Epithelial cell of esophagus (primary cell): ENCODE measurements at regions not wholly inside any gene's neighbourhood (a gene's known extent, or its start where the extent isn't known, plus 50 kb on each side); places are given as distances from the start of the nearest gene placed in this dataset.

Experiments used
- DNase-seq: peaks from one replicate; pipeline ENCODE4 v3.0.0; 2010; ENCODE audit warnings: low read depth
- H3K4me3 ChIP-seq: 2 replicates; pipeline ENCODE4 v1.5.1; 2011; ENCODE audit warnings: mild to moderate bottlenecking, low read length, control low read depth
- TF ChIP-seq, protein P1 (sequence below): IDR thresholded peaks from 2 replicates; pipeline ENCODE4 v1.5.1; 2011; ENCODE audit warnings: low read depth, mild to moderate bottlenecking, low read length, control low read depth, inconsistent platforms; ENCODE audit not compliant: insufficient read depth; ENCODE audit errors: missing control alignments

DNA sequence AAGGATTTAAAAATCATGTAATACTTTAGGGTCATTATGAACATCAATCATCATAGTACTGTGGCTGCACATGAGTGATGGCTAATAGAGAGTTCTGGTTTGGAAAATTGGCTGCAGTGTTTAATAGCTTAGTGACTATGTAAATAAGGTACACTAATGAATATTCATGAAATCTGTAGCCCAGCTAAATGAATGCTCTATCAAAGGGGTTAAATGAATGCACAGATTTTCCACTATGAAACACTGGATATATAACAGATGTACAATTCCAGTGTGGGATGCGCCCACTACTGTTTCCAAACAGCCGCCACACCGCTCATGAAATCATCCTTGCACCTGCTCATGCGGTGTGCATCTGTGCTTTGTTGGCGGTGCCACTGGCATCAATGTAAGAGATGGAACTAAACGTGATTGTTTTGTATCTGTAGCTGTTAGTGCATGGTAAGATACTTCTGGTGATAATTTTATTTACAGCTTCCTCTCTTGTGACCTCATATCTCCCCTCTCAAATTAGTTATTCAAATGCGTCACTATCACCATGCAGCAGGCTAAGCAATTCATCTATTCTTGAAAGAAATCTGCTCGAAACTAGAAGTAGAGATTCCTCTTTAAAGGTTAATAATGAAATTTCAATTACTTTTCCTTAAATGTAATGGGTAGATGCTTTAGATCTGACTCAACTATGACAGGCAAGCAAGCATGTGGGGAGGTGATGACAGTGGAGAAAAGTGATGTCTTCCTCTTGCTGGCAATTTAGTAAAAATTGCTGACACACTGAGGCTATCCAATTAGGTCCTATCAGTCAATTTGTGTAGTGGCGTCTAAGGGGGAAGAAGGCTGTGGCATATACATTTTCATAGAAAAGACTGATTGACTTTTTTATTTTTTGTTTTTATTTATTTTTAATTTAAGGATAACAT lies 433.6 kb downstream of the AEBP2 start:
- TF ChIP-seq, protein P1, sequence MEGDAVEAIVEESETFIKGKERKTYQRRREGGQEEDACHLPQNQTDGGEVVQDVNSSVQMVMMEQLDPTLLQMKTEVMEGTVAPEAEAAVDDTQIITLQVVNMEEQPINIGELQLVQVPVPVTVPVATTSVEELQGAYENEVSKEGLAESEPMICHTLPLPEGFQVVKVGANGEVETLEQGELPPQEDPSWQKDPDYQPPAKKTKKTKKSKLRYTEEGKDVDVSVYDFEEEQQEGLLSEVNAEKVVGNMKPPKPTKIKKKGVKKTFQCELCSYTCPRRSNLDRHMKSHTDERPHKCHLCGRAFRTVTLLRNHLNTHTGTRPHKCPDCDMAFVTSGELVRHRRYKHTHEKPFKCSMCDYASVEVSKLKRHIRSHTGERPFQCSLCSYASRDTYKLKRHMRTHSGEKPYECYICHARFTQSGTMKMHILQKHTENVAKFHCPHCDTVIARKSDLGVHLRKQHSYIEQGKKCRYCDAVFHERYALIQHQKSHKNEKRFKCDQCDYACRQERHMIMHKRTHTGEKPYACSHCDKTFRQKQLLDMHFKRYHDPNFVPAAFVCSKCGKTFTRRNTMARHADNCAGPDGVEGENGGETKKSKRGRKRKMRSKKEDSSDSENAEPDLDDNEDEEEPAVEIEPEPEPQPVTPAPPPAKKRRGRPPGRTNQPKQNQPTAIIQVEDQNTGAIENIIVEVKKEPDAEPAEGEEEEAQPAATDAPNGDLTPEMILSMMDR = no peak
- DNase-seq = no peak
- H3K4me3 ChIP-seq = no peak overlapping the region

DNA sequence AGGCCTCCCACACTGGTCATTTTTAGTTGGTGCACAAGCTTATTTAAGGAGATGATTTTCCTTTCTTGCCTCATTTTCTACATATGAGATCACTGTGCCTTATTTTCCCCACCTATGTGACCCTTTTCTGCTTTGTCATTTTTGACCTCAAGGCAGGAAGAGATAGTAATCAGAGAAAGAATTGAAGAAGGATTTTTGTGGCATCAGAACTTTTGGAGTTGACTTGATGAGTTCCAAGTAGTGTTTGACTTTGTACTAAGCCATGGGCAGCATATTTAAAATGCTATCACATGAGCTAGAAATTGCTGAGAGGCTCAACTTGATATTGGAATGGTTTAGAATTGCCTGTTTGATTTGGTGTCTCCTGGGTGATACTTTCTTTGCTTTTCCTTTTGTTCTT lies 440.8 kb downstream of the AEBP2 start:
- H3K4me3 ChIP-seq = no peak overlapping the region
- DNase-seq = no peak

DNA sequence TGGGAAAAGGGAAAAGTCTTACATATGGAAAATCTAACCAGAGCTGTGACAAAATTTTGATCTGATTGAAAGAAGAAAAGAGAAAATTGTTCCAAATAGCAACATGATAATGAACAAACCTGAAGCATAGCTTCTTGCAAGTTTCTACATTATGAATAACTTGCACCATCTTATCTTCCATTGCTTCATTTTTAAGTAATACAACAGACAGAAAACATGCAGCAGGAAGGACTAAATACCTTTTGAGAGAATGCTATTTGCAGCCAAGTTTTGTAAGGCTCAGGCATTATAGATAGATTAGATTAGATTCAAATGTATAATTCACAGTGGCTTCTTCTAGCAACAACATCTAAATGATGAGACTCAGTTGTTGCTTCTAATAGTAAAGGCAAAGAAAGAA lies 441.4 kb downstream of the AEBP2 start:
- DNase-seq = no peak
- H3K4me3 ChIP-seq = no peak overlapping the region

More for the DNA sequence above, 440.8 kb downstream of the AEBP2 start:
- TF ChIP-seq, protein P1 = no peak

DNA sequence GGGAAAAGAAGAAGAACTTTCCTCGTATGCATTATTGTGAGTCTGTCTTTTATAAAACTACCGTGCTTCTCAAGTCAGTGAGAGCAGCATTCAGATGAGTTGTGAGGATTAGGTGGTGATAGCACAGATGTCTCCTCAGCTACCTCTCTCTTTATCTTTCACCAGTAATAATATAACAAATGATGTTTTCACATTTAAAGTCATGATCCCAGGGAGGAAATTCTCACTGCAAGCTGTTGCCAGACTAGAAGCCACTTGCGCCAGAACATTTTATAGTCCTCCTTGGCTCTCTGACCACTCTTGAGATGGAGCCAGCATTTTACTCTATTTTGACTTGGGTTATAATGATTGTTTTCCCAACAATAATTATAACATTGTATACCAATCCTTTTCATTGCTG lies 443.1 kb downstream of the AEBP2 start:
- no peak overlapping the region for H3K4me3 ChIP-seq
- DNase-seq = no peak
- TF ChIP-seq, protein P1 = no peak

More for the DNA sequence above, 441.4 kb downstream of the AEBP2 start:
- TF ChIP-seq, protein P1 = no peak

DNA sequence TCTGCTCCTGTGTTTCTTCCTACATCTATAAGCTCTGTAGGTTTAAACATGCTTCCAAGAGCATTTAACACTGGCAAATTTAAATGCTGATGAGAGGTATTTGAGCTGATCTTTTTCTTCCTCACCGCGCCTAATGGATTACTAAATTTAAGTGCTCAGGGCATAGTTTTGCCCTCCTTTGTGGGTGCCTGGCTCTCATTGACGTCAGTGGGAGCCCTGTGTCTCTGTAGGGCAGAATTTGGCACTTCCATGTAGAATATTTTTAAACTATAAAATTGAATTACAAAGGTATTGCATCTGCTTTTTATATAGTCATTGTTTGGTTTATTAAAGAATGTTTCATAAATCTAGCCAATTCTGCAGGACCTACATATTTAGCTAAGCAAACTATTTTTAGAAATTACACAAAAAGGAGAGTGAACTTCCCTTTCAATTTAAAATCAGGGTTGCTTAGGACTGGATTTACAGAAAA lies 444.8 kb downstream of the AEBP2 start:
- no peak overlapping the region for H3K4me3 ChIP-seq
- TF ChIP-seq, protein P1 = no peak
- no peak for DNase-seq

DNA sequence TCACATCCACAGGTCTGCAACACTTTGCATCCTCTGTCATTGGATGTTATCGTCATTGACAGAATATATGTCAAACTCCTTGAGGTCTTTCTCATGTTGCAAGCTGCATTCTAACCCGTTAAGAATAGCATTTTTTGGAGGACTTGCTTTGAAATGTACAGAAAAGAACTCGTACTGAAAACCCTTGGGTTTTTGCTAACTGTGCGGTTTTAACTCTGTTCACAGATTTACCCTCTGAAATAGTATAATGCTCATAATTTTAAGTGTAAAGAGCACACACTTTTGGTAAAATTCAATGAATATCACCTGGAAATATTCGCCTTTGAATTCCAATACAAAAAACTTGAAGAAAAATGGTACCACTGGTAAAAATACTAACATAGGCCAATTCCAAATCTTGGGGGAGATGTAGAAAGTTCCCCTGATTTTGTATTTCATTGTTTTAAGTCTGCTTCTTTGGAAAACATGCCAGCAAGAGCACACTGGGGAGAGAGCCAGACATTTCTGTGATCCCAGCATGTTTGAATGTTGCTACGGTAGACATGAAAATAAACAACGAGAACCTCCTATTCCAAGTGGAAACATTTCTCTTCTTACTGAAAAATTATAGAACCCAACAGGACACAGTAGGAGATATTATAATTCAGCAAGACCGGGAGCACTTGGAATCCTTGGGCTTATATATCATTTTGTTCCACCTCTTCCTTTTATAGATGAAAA lies 446.0 kb downstream of the AEBP2 start:
- no peak overlapping the region for H3K4me3 ChIP-seq
- TF ChIP-seq, protein P1 = no peak
- no peak for DNase-seq
